GM19372 (cell line): ENCODE measurements at regions not wholly inside any gene's neighbourhood (a gene's known extent, or its start where the extent isn't known, plus 50 kb on each side); places are given as distances from the start of the nearest gene placed in this dataset.

Experiments
- ATAC-seq: cut with Tn5 transposase; IDR thresholded peaks from one replicate; pipeline ENCODE4 v1.9.1; 2021; ENCODE audit warnings: mild to moderate bottlenecking, low read depth, moderate library complexity; ENCODE audit not compliant: unreplicated experiment

- ATAC-seq, result no peak
Observed at GRCh38 chr2:12152888-12153287, 406.5 kb downstream of the LPIN1 start.

- no peak for ATAC-seq
Observed at GRCh38 chr2:12155303-12156051, 409.0 kb downstream of the LPIN1 start.

- no peak for ATAC-seq
Observed at GRCh38 chr2:12156349-12156748, 409.9 kb downstream of the LPIN1 start.

GRCh38 chr2:12161085-12161484 lies 414.7 kb downstream of the LPIN1 start:
- no peak for ATAC-seq

- no peak for ATAC-seq
Observed at GRCh38 chr2:12162269-12163247, 416.1 kb downstream of the LPIN1 start.

- no peak for ATAC-seq
Observed at GRCh38 chr2:12163866-12164265, 417.4 kb downstream of the LPIN1 start.

GRCh38 chr2:12164689-12165088 lies 418.3 kb downstream of the LPIN1 start:
- ATAC-seq, result no peak

GRCh38 chr2:12167525-12168317 lies 421.3 kb downstream of the LPIN1 start:
- ATAC-seq, result no peak

- no peak for ATAC-seq
Observed at GRCh38 chr2:12168354-12168753, 421.9 kb downstream of the LPIN1 start.

- ATAC-seq, result no peak
Observed at GRCh38 chr2:12168791-12169388, 422.5 kb downstream of the LPIN1 start.

GRCh38 chr2:12169721-12170120 lies 423.3 kb downstream of the LPIN1 start:
- no peak for ATAC-seq

- ATAC-seq, result no peak
Observed at GRCh38 chr2:12170121-12170520, 423.7 kb downstream of the LPIN1 start.

GRCh38 chr2:12173271-12173942 lies 427.0 kb downstream of the LPIN1 start:
- ATAC-seq, result no peak

GRCh38 chr2:12173943-12174340 lies 427.5 kb downstream of the LPIN1 start:
- no peak for ATAC-seq

GRCh38 chr2:12175323-12175722 lies 428.9 kb downstream of the LPIN1 start:
- no peak for ATAC-seq

- peak; percentile 69 for ATAC-seq
Observed at GRCh38 chr2:12176623-12177454, 430.4 kb downstream of the LPIN1 start.

GRCh38 chr2:12177455-12178288 lies 431.2 kb downstream of the LPIN1 start:
- ATAC-seq, result no peak
